Calu3 (cell line): ENCODE measurements at regions not wholly inside any gene's neighbourhood (a gene's known extent, or its start where the extent isn't known, plus 50 kb on each side); places are given as distances from the start of the nearest gene placed in this dataset.

Experiments
- BruUV-seq: library from RNA; stranded (reverse); fragments of 400-500 nt; replicated peaks from 2 replicates; lab custom pipeline; 2021; lab: Mats Ljungman, UMichigan
- CTCF ChIA-PET: fragments of 300-600 bp; sonication (Branson Sonifier 250); formaldehyde crosslinking; loops from one replicate; lab custom pipeline; 2022; ENCODE audit warnings: antibody characterized with exemption; lab: Charles Lee
- DNase-seq: peaks from one replicate; pipeline ENCODE4 v3.0.0; 2022
- H3K27ac Mint-ChIP-seq: one replicate; pipeline ENCODE4 v1.8.0; 2022; ENCODE audit warnings: mixed read lengths; ENCODE audit not compliant: unreplicated experiment
- H3K27me3 Mint-ChIP-seq: one replicate; pipeline ENCODE4 v1.8.0; 2022; ENCODE audit warnings: mixed read lengths; ENCODE audit not compliant: unreplicated experiment
- H3K36me3 Mint-ChIP-seq: one replicate; pipeline ENCODE4 v1.8.0; 2022; ENCODE audit warnings: mild to moderate bottlenecking, moderate library complexity, mixed read lengths; ENCODE audit not compliant: insufficient read depth, unreplicated experiment
- H3K4me1 Mint-ChIP-seq: one replicate; pipeline ENCODE4 v1.8.0; 2022; ENCODE audit warnings: mild to moderate bottlenecking, low read depth, mixed read lengths; ENCODE audit not compliant: unreplicated experiment
- H3K4me3 Mint-ChIP-seq: one replicate; pipeline ENCODE4 v1.8.0; 2022; ENCODE audit warnings: mild to moderate bottlenecking, low read depth, moderate library complexity, mixed read lengths; ENCODE audit not compliant: unreplicated experiment
- H3K9me3 Mint-ChIP-seq: one replicate; pipeline ENCODE4 v1.8.0; 2022; ENCODE audit warnings: low read depth, mixed read lengths; ENCODE audit not compliant: unreplicated experiment
- intact Hi-C: fragments of 100-400 bp; cut with micrococcal nuclease; formaldehyde crosslinking; loops from one replicate; pipeline ENCODE4 v1.10.0; 2022; ENCODE audit not compliant: unreplicated experiment
- TF ChIP-seq, protein P1 (sequence below): fragments of 200-600 bp; IDR thresholded peaks from one replicate; pipeline ENCODE4 v1.8.0; 2022; ENCODE audit warnings: antibody characterized with exemption; ENCODE audit not compliant: unreplicated experiment

- intact Hi-C loops, result no loop called here
- BruUV-seq, result no TSS peak
- no peaks in the 10 kb centered on the region for H3K9me3 Mint-ChIP-seq
- no peak for DNase-seq
- peaks cover 7% of the 10 kb centered on the region for H3K36me3 Mint-ChIP-seq
- H3K27ac Mint-ChIP-seq, result no peak overlapping the region
- TF ChIP-seq, protein P1, sequence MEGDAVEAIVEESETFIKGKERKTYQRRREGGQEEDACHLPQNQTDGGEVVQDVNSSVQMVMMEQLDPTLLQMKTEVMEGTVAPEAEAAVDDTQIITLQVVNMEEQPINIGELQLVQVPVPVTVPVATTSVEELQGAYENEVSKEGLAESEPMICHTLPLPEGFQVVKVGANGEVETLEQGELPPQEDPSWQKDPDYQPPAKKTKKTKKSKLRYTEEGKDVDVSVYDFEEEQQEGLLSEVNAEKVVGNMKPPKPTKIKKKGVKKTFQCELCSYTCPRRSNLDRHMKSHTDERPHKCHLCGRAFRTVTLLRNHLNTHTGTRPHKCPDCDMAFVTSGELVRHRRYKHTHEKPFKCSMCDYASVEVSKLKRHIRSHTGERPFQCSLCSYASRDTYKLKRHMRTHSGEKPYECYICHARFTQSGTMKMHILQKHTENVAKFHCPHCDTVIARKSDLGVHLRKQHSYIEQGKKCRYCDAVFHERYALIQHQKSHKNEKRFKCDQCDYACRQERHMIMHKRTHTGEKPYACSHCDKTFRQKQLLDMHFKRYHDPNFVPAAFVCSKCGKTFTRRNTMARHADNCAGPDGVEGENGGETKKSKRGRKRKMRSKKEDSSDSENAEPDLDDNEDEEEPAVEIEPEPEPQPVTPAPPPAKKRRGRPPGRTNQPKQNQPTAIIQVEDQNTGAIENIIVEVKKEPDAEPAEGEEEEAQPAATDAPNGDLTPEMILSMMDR, result no peak
- H3K4me3 Mint-ChIP-seq, result no peak overlapping the region
- H3K27me3 Mint-ChIP-seq, result no peaks in the 10 kb centered on the region
- H3K4me1 Mint-ChIP-seq, result peaks cover 9% of the 10 kb centered on the region
- CTCF ChIA-PET, result no interaction called here
Measured at GRCh38 chr18:28831476-28831875, 654.5 kb upstream of the CDH2 start.

- TF ChIP-seq, protein P1, result no peak
- CTCF ChIA-PET, result interaction anchor here (0.7 kb wide), 2 partner anchors 10 to 119 kb away, joined by 3 read pairs; no protein-coding TSS in a partner anchor
- BruUV-seq, result no TSS peak
- Mint-ChIP-seq H3K4me3 (no peak overlapping the region), H3K27me3 (no peaks in the 10 kb centered on the region), H3K9me3 (no peaks in the 10 kb centered on the region), H3K36me3 (no peaks in the 10 kb centered on the region), H3K4me1 (no peaks in the 10 kb centered on the region), H3K27ac (no peak overlapping the region)
- intact Hi-C loops, result no loop called here
- no peak for DNase-seq
Measured at GRCh38 chr18:28826107-28826506, 649.2 kb upstream of the CDH2 start.

DNA sequence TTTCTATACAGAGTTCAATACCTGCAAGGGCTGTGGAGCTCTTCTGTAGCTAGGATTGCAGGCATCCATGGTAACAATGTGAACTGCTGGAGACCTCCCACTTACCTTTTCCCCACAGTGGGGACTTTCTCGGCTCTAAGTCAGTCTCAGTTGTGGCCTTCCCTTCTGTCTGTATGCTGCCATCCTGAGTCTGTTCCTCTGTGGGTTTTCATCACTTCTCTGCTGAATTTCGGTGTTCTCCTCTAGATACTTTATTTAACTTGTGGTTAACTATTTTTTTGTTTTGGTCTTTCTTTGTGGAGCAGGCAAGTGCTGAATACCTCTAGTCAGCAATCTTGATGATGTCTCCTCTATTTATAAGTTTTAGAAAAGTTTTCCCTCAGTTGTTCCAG, 647.2 kb upstream of the CDH2 start:
- Mint-ChIP-seq H3K4me1 (no peaks in the 10 kb centered on the region), H3K36me3 (no peaks in the 10 kb centered on the region), H3K4me3 (no peak overlapping the region), H3K27me3 (no peaks in the 10 kb centered on the region), H3K9me3 (no peaks in the 10 kb centered on the region), H3K27ac (no peak overlapping the region)
- CTCF ChIA-PET, result no interaction called here
- no peak for DNase-seq
- TF ChIP-seq, protein P1, result no peak
- intact Hi-C loops, result no loop called here
- BruUV-seq, result no TSS peak

DNA sequence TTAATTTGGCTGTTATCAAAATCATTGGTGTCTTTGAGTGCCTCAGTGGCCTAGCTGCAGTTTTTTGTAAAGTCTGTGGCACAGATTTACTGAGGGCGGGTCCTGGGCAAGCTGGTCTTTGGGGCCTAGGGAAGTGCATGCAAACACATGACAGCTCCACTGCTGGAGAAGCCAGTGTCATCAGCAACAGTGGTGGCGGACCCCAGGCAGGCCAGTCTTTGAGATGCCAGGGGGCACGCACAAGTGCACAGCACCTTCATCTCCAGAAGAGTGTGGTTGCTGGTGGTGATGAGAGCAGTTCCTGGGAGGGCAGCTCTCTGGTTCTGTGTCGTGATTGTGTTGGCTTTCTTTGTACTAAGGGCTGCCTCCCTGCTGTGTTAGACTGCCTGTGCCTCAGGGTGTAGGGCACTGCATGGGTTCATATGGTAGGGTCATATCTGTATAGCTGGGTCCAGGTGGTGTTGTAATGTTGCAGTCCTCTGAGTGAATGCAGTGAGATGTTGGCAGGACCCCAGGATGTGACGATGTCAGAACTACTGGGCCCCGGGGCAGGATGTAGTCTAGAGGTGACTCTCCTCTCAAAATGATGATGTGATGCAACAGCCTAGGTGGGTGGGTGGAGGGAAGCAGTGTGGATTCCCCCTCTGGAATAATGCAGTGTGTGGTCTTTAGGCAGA, 646.7 kb upstream of the CDH2 start:
- Mint-ChIP-seq H3K27ac (no peak overlapping the region), H3K36me3 (no peaks in the 10 kb centered on the region), H3K27me3 (no peaks in the 10 kb centered on the region), H3K9me3 (no peaks in the 10 kb centered on the region), H3K4me3 (no peak overlapping the region), H3K4me1 (no peaks in the 10 kb centered on the region)
- intact Hi-C loops, result no loop called here
- no peak for DNase-seq
- CTCF ChIA-PET, result no interaction called here
- TF ChIP-seq, protein P1, result no peak
- no TSS peak for BruUV-seq
